H9 (cell line): ENCODE measurements at regions not wholly inside any gene's neighbourhood (a gene's known extent, or its start where the extent isn't known, plus 50 kb on each side); places are given as distances from the start of the nearest gene placed in this dataset.
"Not testable (repeated sequence)": the region's sequence is repeated elsewhere in the genome, so short reads cannot be mapped to it uniquely, and the experiment has no call there.

ENCODE experiments used
- DNase-seq: peaks from one replicate; pipeline ENCODE4 v3.0.0-alpha.2; 2017
- H2AFZ ChIP-seq: one replicate; pipeline ENCODE4 v1.6.1; 2013; ENCODE audit warnings: mild to moderate bottlenecking, low read length, control low read depth, moderate library complexity
- H2AK5ac ChIP-seq: 2 replicates; pipeline ENCODE4 v1.6.1; 2013; ENCODE audit warnings: low read length, control low read depth, mixed read lengths; ENCODE audit not compliant: insufficient read length
- H2BK120ac ChIP-seq: one replicate; pipeline ENCODE4 v1.6.1; 2013; ENCODE audit warnings: low read depth, mild to moderate bottlenecking, low read length, control low read depth, inconsistent platforms; ENCODE audit not compliant: poor library complexity, severe bottlenecking
- H2BK12ac ChIP-seq: 2 replicates; pipeline ENCODE4 v1.6.1; 2013; ENCODE audit warnings: low read length, control low read depth, mixed read lengths, low read depth; ENCODE audit not compliant: insufficient read length
- H2BK15ac ChIP-seq: 2 replicates; pipeline ENCODE4 v1.6.1; 2013; ENCODE audit warnings: low read depth, low read length, control low read depth
- H2BK20ac ChIP-seq: one replicate; pipeline ENCODE4 v1.6.1; 2013; ENCODE audit warnings: low read depth, mild to moderate bottlenecking, low read length, control low read depth, inconsistent platforms; ENCODE audit not compliant: poor library complexity, severe bottlenecking
- H2BK5ac ChIP-seq: 2 replicates; pipeline ENCODE4 v1.6.1; 2013; ENCODE audit warnings: low read length, control low read depth, mixed read lengths; ENCODE audit not compliant: insufficient read length
- H3K14ac ChIP-seq: 2 replicates; pipeline ENCODE4 v1.6.1; 2013; ENCODE audit warnings: low read length, control low read depth; ENCODE audit not compliant: insufficient read depth
- H3K18ac ChIP-seq: 2 replicates; pipeline ENCODE4 v1.6.1; 2013; ENCODE audit warnings: low read depth, mild to moderate bottlenecking, mixed read lengths, low read length, control low read depth; ENCODE audit not compliant: insufficient read length
- H3K23ac ChIP-seq: 2 replicates; pipeline ENCODE4 v1.6.1; 2013; ENCODE audit warnings: low read length, control low read depth, mixed read lengths, low read depth; ENCODE audit not compliant: insufficient read length
- H3K23me2 ChIP-seq: 2 replicates; pipeline ENCODE4 v1.6.1; 2013; ENCODE audit warnings: low read depth, mild to moderate bottlenecking, mixed read lengths, low read length, control low read depth; ENCODE audit not compliant: insufficient read length, poor library complexity, severe bottlenecking
- H3K27ac ChIP-seq: 2 replicates; pipeline ENCODE4 v1.5.1; 2013; ENCODE audit warnings: low read length, control low read depth, mixed read lengths, low read depth; ENCODE audit not compliant: insufficient read length
- H3K27me3 ChIP-seq: 2 replicates; pipeline ENCODE4 v1.6.1; 2013; ENCODE audit warnings: low read length, control low read depth, inconsistent platforms; ENCODE audit not compliant: insufficient read depth
- H3K4ac ChIP-seq: 2 replicates; pipeline ENCODE4 v1.6.1; 2013; ENCODE audit warnings: low read depth, mild to moderate bottlenecking, control low read depth, inconsistent platforms, low read length, moderate library complexity
- H3K4me1 ChIP-seq: 2 replicates; pipeline ENCODE4 v1.6.1; 2013; ENCODE audit warnings: low read length, control low read depth, inconsistent platforms; ENCODE audit not compliant: insufficient read depth
- H3K4me2 ChIP-seq: 2 replicates; pipeline ENCODE4 v1.6.1; 2013; ENCODE audit warnings: low read length, control low read depth, mixed read lengths; ENCODE audit not compliant: insufficient read length, insufficient read depth
- H3K56ac ChIP-seq: 2 replicates; pipeline ENCODE4 v1.6.1; 2013; ENCODE audit warnings: low read depth, mild to moderate bottlenecking, mixed read lengths, low read length, control low read depth; ENCODE audit not compliant: insufficient read length
- H3K79me1 ChIP-seq: 2 replicates; pipeline ENCODE4 v1.6.1; 2013; ENCODE audit warnings: low read depth, mild to moderate bottlenecking, moderate library complexity, low read length, control low read depth, inconsistent platforms; ENCODE audit not compliant: insufficient read depth, poor library complexity, severe bottlenecking
- H3K79me2 ChIP-seq: 2 replicates; pipeline ENCODE4 v1.6.1; 2013; ENCODE audit warnings: low read length, control low read depth, inconsistent platforms; ENCODE audit not compliant: insufficient read depth
- H3K9ac ChIP-seq: 2 replicates; pipeline ENCODE4 v1.6.1; 2013; ENCODE audit warnings: low read length, control low read depth, mixed read lengths; ENCODE audit not compliant: insufficient read length; ENCODE audit errors: extremely low read depth
- H3K9me3 ChIP-seq: one replicate; pipeline ENCODE4 v1.6.1; 2013; ENCODE audit warnings: low read depth, low read length, inconsistent platforms; ENCODE audit not compliant: control insufficient read depth
- H3T11ph ChIP-seq: one replicate; pipeline ENCODE4 v1.6.1; 2013; ENCODE audit warnings: mild to moderate bottlenecking, low read length, control low read depth, inconsistent platforms
- H4K20me1 ChIP-seq: one replicate; pipeline ENCODE4 v1.6.1; 2013; ENCODE audit not compliant: control insufficient read depth, insufficient read length, insufficient read depth
- H4K5ac ChIP-seq: 2 replicates; pipeline ENCODE4 v1.6.1; 2013; ENCODE audit warnings: low read depth, mild to moderate bottlenecking, mixed read lengths, low read length, control low read depth; ENCODE audit not compliant: insufficient read length
- H4K8ac ChIP-seq: replicated peaks from 2 replicates; pipeline ENCODE4 v1.6.1; 2013; ENCODE audit warnings: low read length, control low read depth, mixed read lengths, low read depth; ENCODE audit not compliant: insufficient read length
- H4K91ac ChIP-seq: 2 replicates; pipeline ENCODE4 v1.6.1; 2013; ENCODE audit warnings: low read depth, mild to moderate bottlenecking, moderate library complexity, mixed read lengths, low read length, control low read depth; ENCODE audit not compliant: insufficient read length
- H3K27ac Mint-ChIP-seq, 3 experiments: 2 replicates in 2 of 3; 3 replicates in 1 of 3; pipeline ENCODE4 v1.8.0; 2020 to 2021; ENCODE audit warnings: mixed read lengths in 3 of 3, mild to moderate bottlenecking in 1 of 3, moderate library complexity in 1 of 3
- H3K27me3 Mint-ChIP-seq: 2 replicates; pipeline ENCODE4 v1.8.0; 2021; ENCODE audit warnings: low read depth, mild to moderate bottlenecking, moderate library complexity, mixed read lengths
- H3K36me3 Mint-ChIP-seq, 3 experiments: 2 replicates in 2 of 3; 3 replicates in 1 of 3; pipeline ENCODE4 v1.8.0; 2020 to 2021; ENCODE audit warnings: low read depth in 3 of 3, mixed read lengths in 3 of 3; ENCODE audit not compliant: insufficient read depth in 1 of 3
- H3K4me1 Mint-ChIP-seq, 2 experiments: 2 replicates each; pipeline ENCODE4 v1.8.0; 2020; ENCODE audit warnings: mixed read lengths in 2 of 2
- H3K4me3 Mint-ChIP-seq, 2 experiments: 2 replicates in 1 of 2; 3 replicates in 1 of 2; pipeline ENCODE4 v1.8.0; 2020 to 2021; ENCODE audit warnings: mild to moderate bottlenecking in 2 of 2, mixed read lengths in 2 of 2, moderate library complexity in 1 of 2
- H3K9me3 Mint-ChIP-seq, 2 experiments: 2 replicates in 1 of 2; 3 replicates in 1 of 2; pipeline ENCODE4 v1.8.0; 2020; ENCODE audit warnings: mild to moderate bottlenecking in 2 of 2, mixed read lengths in 2 of 2, moderate library complexity in 1 of 2
- WGBS: extraction: QIAGEN DNeasy Blood & Tissue Kit; methylation state at CpG from one replicate; pipeline ENCODE4 v1.1.7; 2013; ENCODE audit warnings: missing lambda C conversion rate, low lambda C conversion rate, mixed read lengths; ENCODE audit not compliant: insufficient read length; ENCODE audit errors: extremely low coverage; 5-methylcytosine and 5-hydroxymethylcytosine counted together

- not testable (repeated sequence) for H2AFZ ChIP-seq, H4K5ac ChIP-seq, H3K27ac ChIP-seq, H2BK15ac ChIP-seq, H3K23me2 ChIP-seq, H2BK5ac ChIP-seq, H4K91ac ChIP-seq, H4K20me1 ChIP-seq, H3K9me3 Mint-ChIP-seq, H3K4me1 Mint-ChIP-seq, H3K27me3 ChIP-seq, H2AK5ac ChIP-seq, H3T11ph ChIP-seq, H2BK12ac ChIP-seq, DNase-seq, H3K4me3 Mint-ChIP-seq, H3K4me1 ChIP-seq, H3K18ac ChIP-seq, H3K56ac ChIP-seq, H3K9ac ChIP-seq, H2BK20ac ChIP-seq, H3K79me2 ChIP-seq, H3K4ac ChIP-seq, H3K14ac ChIP-seq, H3K27me3 Mint-ChIP-seq, H3K23ac ChIP-seq, H3K9me3 ChIP-seq, H4K8ac ChIP-seq, H3K36me3 Mint-ChIP-seq, H2BK120ac ChIP-seq, H3K79me1 ChIP-seq, H3K4me2 ChIP-seq, H3K27ac Mint-ChIP-seq
- no CpG with 5 or more reads among the region's 3 CpGs for WGBS
These were observed 120.1 kb downstream of the OR4M2 start for GRCh38 chr15:22200417-22200816.

- not testable (repeated sequence) for H3K56ac ChIP-seq, H3K18ac ChIP-seq, H3K36me3 Mint-ChIP-seq, H3K79me1 ChIP-seq, H3K4me1 Mint-ChIP-seq, H4K20me1 ChIP-seq, H3K4ac ChIP-seq, H3K27ac Mint-ChIP-seq, H3K14ac ChIP-seq, H4K5ac ChIP-seq, H3K23me2 ChIP-seq, H3K4me2 ChIP-seq, H3T11ph ChIP-seq, H3K27ac ChIP-seq, H2BK20ac ChIP-seq, H3K4me1 ChIP-seq, H3K9me3 Mint-ChIP-seq, H4K8ac ChIP-seq, H2BK15ac ChIP-seq, H2BK120ac ChIP-seq, H2AK5ac ChIP-seq, H2AFZ ChIP-seq, H3K27me3 ChIP-seq, H3K9ac ChIP-seq, H4K91ac ChIP-seq, DNase-seq, H3K4me3 Mint-ChIP-seq, H3K27me3 Mint-ChIP-seq, H3K9me3 ChIP-seq, H3K79me2 ChIP-seq, H3K23ac ChIP-seq, H2BK12ac ChIP-seq, H2BK5ac ChIP-seq
- no CpG with 5 or more reads among the region's 3 CpGs for WGBS
These were observed 121.8 kb downstream of the OR4M2 start for GRCh38 chr15:22201993-22202659.
